CD1c-positive myeloid dendritic cell (primary cell): ENCODE measurements at regions not wholly inside any gene's neighbourhood (a gene's known extent, or its start where the extent isn't known, plus 50 kb on each side); places are given as distances from the start of the nearest gene placed in this dataset.
"Not testable (repeated sequence)": the region's sequence is repeated elsewhere in the genome, so short reads cannot be mapped to it uniquely, and the experiment has no call there.

ENCODE experiments used
- DNase-seq: peaks from one replicate; pipeline ENCODE4 v3.0.0-alpha.2; 2016; ENCODE audit errors: extremely low spot score

DNA sequence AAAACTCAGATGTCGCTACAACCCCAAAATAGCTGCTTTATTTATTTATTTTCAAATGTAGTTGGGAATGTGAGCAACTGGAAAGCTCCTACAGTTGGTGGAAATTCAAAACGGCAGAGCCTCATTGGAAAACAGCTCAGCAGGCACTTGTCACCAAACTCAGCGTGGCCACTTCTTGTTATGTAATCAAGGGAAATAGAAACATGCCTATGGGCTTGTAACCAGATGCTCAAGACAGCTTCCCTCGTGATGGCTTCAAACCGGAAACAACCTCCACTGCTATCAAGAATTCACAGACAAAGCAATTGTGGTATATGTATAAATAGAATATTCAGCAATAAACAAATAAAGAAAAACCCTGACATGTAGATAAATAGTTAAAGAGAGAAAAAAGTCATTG is 627.8 kb upstream of the SLC10A2 start:
- DNase-seq: no peak

DNA sequence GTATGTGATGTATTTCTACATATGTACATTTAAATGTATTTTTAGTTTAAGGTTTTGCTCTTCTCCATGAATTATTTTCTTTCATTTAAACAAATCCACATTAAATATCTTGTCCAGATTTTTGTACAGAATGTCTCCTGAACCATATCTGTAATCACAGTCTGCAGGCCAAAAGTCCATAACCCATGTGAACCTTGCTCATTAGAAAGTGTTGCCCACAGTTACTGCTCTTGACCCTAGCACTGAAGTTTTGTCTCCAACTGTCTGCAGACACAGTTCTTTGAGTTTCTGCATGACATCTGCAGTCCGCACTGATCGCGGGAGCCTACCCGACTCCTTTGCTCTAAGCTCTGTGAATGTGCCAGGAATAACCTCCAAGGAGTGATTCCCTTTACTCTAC is 626.2 kb upstream of the SLC10A2 start:
- DNase-seq: no peak

DNA sequence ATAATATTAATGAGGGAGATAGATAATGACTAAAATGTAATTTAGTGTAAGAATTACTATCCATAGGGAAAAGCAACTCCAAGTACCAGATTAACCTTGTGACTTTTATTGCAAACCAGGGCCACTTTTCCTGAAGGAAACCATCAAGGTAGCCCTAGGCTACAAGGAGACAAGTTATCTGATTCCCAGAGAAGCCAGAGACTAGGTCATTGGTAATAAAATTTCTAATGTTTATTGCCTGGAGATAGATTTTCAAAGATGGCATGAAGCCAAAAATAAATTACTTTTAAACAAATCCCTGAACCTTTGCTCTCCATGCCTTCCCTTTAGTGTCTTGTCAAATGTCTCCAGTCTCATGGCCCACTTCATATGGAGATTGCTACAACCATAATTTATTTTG is 610.1 kb upstream of the SLC10A2 start:
- no peak for DNase-seq

DNA sequence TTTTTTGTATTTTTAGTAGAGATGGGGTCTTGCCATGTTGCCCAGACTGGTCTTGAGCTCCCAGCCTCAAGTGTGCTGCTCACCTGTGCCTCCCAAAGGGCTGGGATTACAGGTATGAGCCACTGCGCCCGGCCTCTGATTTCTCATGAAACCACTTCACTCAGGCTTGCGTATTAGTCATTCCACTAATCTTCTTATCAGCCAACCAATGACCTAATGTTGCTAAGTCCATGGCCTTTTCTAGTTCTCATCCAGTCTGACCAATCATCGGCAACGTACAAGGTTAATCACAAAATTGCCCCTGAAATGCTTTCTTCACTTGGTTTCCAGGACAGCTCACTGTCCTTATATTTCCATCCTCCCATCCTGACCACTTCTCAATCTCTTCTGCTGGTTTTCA is 605.3 kb upstream of the SLC10A2 start:
- DNase-seq: no peak

DNA sequence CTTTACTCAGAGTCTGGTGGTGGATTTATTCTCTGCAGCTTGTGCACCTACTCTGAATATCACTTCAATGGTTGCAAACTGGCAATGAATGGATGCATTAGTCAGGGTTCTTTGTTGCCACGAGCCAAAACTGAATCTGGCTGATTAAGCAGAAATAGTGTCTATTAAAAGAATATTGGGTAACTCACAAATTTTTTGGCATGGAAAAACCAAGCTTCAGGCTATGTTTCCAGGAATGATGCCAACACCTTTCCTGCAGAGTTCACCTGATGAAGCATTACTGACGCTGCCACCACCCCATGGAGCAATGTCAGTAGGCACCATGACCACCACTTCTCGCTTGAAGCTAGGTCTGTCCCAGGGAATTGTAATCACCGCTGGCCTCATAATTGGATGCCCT is 597.8 kb upstream of the SLC10A2 start:
- DNase-seq: no peak

DNA sequence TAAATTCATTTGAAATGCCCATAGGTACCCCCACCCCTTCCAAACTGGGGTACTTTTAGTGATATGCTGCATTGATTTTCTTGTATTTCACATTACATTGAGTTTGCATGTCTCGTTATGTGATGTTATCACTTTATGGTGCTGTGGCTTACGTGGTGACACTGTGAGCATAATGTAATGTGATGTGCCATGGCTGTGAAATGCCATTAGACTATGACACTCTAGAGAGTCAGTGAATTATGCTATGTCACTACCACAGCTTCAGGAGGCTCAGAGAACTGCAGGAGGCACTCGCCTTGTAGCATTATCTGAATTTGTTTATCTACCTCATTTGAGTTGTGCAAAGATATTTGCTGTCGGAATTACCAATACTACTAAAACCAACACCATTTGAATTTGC is 590.1 kb upstream of the SLC10A2 start:
- DNase-seq: no peak

DNA sequence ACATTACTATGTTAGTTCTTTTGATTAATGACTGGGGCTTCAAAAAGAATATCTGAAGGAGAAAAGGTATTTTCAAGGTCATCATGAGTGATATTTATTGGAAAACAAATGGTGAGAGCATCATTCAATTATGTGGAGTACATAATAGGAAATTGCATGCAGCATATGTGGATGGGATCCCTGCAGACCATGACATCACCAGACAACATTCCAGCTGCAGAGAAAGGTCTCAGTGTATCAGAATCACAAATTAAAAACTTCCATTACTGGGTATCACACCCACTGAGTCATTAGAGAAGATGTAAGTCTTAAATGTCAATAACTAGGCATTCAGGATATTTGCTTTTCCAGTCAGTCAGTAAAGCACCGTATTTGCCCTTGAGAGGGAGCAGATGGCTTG is 574.4 kb upstream of the SLC10A2 start:
- no peak for DNase-seq

DNA sequence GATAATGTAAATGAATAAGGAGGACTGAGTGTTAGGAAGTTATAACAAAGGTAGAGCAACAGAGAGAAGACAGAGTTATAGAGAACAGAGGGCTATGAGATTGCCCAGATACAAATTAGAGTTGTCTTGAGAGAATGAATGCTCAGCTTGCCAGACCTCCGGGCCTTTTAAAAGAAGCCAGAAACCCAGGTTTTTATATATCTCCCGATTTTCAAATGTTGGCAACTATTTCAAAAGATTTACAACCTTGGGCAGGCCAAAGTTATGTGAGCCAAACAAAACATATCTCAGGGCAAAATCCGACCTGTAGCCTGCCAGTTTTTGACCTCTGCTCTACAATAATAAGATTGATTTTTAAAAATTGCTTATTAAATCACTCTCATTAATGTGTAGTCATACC is 573.1 kb upstream of the SLC10A2 start:
- DNase-seq: no peak

DNA sequence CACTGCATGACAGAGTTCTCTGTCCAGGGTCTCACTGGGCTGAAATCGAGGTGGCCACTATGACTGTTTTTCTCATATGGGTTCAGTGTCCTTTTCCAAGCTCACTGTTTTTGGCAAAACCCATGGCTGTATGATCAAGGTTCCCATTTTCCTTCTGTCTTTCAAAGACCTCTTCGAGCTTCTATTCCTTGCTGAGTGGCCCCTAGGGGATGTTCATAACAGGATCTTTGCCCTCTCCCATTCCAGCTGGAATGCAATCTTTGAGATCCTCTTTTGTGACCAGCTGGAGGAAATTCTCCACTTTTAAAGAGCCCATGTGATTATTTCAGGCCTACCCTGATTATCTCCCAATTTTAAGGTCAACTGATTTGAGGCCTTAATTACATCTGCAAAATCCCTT is 572.5 kb upstream of the SLC10A2 start:
- no peak for DNase-seq

DNA sequence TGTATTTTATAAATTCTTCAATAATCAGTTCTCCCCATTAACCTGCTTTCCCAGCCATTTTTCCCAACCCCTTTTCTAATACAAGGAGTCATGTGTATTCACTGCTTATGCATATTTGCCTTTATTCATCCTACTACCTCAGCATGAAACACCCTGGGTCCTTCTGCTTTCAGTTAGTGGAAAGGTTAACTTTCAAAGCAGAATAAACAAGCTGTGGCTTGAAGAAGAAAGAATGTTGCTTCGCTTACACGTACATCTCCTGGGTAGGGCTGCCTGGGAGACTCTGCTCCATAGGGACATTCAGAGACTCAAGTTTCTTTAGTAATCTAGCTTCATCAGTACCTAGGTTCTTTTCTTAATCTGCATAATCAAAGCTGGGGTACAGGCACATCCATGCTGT is 567.8 kb upstream of the SLC10A2 start:
- DNase-seq: no peak

DNA sequence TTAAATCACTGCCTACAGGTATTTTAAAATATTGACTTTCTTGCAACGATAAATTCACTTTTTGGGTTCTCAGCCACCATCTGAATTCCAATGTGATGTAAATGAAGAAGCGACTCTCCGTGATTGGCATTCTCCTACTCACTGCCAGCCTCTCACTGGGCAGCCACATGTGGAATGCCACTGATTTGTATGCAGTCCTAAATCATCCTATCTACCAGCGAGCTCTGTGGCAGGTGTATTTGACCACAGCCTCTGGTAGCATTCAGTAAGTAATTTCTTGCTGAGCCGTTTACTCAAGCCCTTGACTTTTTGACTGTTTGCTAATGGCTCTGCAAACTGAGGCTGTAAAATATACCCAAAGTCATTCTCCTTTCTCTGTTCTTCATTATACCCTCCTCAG is 559.0 kb upstream of the SLC10A2 start:
- no peak for DNase-seq

DNA sequence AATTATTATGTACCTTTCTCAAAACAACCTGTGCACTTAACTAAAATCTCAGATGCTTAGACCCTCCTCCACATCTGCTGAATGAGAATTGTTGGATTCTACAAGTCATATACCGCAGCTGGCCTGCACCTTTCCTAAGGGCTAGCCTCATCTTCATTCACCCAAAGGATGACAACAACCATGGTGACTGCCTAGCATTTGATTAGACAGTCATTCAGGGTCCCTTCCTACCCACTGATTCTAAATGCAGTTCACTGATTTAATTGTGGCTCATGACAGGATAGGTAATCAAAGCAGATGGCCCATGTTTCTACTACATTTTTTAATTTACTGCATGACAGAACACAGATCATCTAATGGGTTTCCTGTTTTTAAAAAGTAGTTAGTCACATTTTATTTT is 551.9 kb upstream of the SLC10A2 start:
- DNase-seq: no peak

DNA sequence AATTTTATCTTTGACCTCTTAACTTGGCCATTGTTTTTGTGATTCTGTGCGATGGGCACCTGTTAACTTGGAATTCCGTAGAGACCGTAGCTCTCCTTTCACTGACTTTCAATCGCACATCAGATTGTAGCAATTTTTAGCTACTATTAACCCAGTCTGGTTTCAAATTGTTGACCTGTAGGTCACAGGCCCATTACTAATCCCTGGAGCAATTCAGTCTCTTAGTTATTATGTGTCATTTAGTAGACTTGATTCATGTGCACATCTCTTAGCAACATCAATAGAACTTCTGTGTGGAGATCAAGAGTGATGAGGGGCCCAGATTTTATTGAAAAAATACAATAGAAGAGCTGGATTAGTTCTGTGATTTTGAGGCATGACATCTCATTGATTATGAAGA is 549.6 kb upstream of the SLC10A2 start:
- no peak for DNase-seq

DNA sequence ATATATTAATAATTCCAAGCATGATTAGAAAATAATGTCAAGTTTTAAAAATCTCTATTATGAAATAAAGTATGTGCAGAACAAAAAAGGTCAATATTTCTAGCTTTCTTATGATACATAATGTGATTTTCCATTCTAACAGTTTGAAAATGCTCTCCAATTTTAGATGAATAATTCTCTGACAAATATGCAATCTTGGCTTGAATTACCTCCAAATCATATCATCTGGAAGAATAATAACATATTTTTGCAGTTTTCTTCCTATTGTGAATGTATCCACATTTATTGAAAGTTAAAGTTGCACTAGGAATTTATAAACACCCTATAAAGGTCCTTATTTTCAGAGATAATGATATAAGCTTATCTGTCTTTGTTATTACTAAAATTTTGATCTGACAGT is 548.5 kb upstream of the SLC10A2 start:
- no peak for DNase-seq

DNA sequence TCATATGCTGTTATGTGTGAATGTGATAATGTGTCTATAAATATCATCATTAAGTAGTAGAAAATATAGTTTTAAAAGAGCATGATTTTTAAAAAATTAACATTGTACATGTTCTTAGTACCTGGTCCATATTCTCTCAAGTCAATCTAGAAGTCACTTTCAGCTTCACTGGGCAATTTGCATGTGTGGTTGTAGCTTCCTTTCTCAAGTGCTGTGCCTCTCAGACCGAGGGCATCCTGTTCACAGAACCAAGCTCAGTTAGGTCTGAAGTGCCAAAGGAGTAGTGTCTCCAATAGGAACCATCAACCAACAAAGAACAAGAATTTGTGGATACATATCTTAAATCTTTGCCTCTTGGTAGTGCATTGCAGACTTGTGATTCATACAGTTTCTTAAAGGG is 541.8 kb upstream of the SLC10A2 start:
- no peak for DNase-seq

DNA sequence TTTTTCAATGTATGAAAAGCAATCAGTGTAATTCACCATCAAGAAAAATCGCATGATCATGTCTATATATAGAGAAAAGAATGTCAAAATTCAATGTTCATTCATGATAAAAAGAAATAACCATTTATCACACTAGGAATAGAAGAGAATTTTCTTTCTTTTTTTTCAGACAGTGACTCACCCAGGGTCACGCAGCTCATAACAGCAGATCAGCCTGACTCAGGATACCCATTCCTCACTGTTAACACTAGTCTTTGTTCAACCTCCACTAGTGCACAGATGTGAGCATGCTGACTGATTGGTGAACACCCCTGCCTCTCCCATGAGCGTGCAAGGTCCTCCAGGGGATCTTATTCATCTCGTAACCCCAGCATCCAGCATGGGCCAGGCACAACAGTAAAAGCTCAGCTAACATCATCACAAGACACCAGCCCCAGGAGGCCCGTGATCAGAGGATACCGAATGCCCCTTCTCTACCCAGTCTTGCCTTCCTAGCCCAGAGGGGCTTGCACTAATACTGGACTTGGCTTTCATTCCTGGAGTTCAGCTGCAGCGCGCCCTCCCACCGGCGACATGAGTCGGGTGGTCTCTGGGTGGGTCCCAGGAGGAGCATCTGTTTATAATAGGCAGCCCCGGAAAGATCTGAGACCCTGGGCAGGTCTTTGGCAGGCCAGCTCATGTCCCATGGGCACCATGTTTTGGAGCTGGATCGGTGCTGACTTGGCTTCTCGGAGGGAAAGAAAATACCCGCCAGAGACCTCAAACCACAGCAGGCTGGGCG is 539.5 kb upstream of the SLC10A2 start:
- DNase-seq: no peak

DNA sequence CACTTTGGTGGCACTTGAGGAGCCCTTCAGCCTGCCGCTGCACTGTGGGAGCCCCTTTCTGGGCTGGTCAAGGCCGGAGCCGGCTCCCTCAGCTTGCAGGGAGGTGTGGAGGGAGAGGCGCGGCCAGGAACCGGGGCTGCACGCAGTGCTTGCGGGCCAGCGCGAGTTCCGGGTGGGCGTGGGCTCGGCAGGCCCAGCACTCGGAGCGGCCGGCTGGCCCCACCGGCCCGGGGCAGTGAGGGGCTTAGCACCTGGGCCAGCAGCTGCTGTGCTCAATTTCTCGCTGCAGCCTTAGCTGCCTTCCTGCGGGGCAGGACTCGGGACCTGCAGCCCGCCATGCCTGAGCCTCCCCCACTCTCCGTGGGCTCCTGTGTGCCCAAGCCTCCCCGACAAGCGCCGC is 533.7 kb upstream of the SLC10A2 start:
- DNase-seq: not testable (repeated sequence)

DNA sequence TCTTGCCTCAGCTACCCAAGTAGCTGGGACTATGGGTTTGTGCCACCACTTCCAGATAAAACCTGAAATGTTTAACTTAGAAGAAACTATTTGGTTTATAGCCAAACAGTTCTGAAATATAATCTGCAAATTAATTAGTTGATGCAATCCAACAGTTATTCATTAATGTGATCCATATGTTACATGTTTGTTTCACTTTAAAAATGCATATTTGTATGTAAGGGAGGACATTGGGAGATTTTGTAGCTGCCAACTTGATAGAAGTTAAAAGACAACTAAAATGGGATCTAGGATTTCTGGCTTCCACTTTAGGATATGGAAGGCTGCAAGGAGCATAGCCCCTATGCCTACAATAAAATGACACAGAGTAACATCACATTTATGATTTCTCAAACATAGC is 532.5 kb upstream of the SLC10A2 start:
- no peak for DNase-seq

DNA sequence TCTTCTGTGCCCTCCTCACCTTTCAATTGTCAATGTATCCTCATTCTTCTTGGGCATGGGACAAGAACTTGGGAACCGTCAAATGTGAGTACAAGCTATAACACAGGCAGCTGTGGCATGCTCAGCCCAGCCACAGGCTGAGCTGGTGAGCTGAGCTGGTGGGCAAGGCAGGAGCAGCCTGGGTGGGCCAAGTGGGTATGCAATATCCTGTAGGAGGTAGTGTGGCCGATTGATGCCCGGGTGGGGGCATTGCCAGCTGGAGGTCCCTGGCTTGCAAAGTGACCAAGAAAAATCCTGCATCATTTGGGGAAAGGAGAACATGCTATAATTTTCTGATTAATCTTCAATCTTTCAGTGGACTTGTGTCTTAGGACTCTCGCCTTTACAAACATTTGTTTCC is 507.2 kb upstream of the SLC10A2 start:
- no peak for DNase-seq

DNA sequence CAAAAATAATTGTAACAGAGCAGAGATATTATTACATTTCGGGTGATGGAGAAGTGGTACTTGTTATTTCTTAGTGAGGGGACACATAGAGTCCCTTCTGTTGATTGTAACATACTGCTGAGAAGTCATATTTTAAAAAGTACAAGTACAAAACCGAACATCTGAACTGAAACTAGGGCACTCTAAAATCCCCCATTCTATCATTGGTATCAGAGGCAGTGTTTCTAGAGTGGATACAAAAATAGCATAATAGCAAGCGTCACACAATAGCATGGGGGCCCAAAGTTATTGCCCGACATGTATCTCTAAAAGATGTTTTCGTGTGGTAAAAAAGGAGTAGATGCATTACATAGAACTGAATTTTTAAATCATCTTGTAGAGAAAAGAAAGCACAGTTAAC is 502.1 kb upstream of the SLC10A2 start:
- no peak for DNase-seq

DNA sequence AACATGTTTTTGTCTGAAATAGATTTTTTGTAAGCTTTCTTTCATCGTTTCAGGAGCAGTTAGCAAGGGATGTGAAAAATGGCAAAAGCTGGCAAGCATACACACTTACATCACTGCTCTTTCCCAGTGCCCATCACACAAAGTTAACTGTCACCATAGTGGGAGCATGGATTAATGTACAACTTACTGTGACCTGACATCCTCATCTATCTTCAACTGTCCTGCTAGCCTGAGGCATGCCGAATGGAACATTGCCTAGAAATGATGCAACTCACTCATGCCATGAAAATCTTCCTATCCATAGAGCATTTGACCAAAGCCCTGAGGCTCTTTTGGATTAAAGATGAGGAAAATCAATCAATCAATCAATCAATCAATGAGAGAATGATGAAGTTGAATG is 491.7 kb upstream of the SLC10A2 start:
- DNase-seq: no peak

DNA sequence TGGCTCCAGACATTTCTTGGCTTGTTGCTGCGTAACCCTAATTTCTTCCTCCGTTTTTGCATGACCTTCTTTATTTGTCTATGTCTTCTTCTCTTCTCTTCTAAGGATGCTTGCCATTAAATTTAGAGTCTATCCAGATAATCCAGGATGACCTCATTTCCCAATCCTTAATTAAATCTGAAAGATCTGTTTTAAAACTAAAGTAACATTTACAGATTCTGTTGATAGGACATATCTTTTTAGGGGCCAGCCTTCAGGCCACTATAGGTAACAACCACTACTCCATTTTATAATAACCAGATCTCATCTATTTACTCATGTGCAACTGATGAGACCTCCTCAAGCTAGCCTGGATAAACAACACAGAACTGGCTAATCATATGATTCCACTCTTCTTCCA is 490.5 kb upstream of the SLC10A2 start:
- no peak for DNase-seq

DNA sequence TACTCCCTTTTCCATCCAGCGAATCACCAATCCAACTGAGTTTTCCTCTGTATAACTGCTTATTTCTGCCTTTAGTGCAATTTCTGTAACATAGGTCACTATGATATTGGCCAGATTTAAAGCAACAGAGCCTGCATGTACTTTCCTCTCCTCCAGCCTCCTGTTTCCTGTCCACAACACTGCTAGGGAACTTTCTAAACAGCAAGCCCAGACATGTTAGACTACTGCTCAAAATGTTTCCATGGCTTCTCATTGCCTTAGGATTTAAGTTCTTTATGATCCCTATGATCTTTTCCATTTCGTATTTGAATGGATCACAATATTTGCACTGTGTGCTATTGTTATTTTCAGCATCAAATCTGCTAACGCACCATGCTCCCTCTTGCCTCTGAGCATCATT is 481.7 kb upstream of the SLC10A2 start:
- DNase-seq: no peak

DNA sequence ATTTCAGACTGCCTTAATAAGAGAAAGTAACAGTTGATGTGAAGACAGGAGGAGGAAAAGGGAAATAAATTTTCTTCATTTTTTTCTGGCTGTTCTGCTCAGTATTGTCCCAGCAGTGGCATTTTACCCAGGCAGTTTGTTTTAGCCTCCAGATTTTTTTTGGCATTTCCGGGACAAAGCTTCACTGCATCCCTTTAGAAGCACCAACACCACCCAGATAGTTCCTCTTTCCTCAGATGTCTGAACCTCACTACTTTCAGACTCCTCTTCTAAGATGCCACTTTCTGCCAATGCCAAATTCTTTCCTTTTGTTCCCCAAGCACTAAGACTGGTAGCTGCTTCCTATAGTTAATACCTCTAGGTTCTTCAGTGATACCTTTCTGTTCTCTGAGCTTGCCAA is 480.1 kb upstream of the SLC10A2 start:
- no peak for DNase-seq
